OCI-LY3 (cell line): ENCODE measurements at regions not wholly inside any gene's neighbourhood (a gene's known extent, or its start where the extent isn't known, plus 50 kb on each side); places are given as distances from the start of the nearest gene placed in this dataset.

Experiments
- H2AFZ ChIP-seq: fragments of 200-600, 300-600 bp; shearing (Covaris generic); 2 replicates; pipeline ENCODE4 v1.6.0; 2014; ENCODE audit warnings: antibody characterized with exemption, low read depth, low read length
- H3K27ac ChIP-seq: fragments of 200-600, 300-600 bp; sonication (generic); 2 replicates; pipeline ENCODE4 v1.5.1; 2014; ENCODE audit warnings: mild to moderate bottlenecking, low read length, moderate library complexity, mixed read lengths
- H3K27me3 ChIP-seq: fragments of 200-600, 300-600 bp; sonication (generic); 2 replicates; pipeline ENCODE4 v1.6.1; 2014; ENCODE audit warnings: low read depth, low read length, mixed read lengths
- H3K36me3 ChIP-seq: fragments of 200-600, 300-600 bp; sonication (generic); replicated peaks from 2 replicates; pipeline ENCODE3; 2014; ENCODE audit warnings: low read depth, low read length, mixed read lengths
- H3K4me1 ChIP-seq: fragments of 300-600, 200-600 bp; sonication (generic); 2 replicates; pipeline ENCODE4 v1.6.1; 2014; ENCODE audit warnings: low read length, mixed read lengths
- H3K4me2 ChIP-seq: fragments of 200-600, 300-600 bp; sonication (generic); 2 replicates; pipeline ENCODE4 v1.6.1; 2014; ENCODE audit warnings: low read length, mixed read lengths
- H3K4me3 ChIP-seq: fragments of 300-600, 200-600 bp; sonication (generic); 2 replicates; pipeline ENCODE4 v1.5.1; 2014; ENCODE audit warnings: antibody characterized with exemption, mild to moderate bottlenecking, low read length, moderate library complexity
- H3K79me2 ChIP-seq: fragments of 300-600, 200-600 bp; shearing (Covaris generic); 2 replicates; pipeline ENCODE4 v1.6.1; 2014; ENCODE audit warnings: mild to moderate bottlenecking, low read length, mixed read lengths
- H3K9ac ChIP-seq: fragments of 300-600, 200-600 bp; shearing (Covaris generic); 2 replicates; pipeline ENCODE4 v1.6.0; 2014; ENCODE audit warnings: mild to moderate bottlenecking, low read length, moderate library complexity
- H3K9me3 ChIP-seq: fragments of 200-600, 300-600 bp; shearing (Covaris generic); 2 replicates; pipeline ENCODE4 v1.6.1; 2014; ENCODE audit warnings: low read length, mixed read lengths; ENCODE audit not compliant: insufficient read depth
- H4K20me1 ChIP-seq: fragments of 200-600, 300-600 bp; sonication (generic); 2 replicates; pipeline ENCODE4 v1.6.1; 2016; ENCODE audit warnings: low read length, mixed read lengths; ENCODE audit not compliant: insufficient read depth
- EZH2phosphoT487 ChIP-seq: fragments of 200-600 bp; shearing (Covaris generic); IDR thresholded peaks from 2 replicates; pipeline ENCODE4 v1.6.1; 2018; ENCODE audit warnings: antibody characterized with exemption, mixed run types, low read depth
- TF ChIP-seq, protein P1 (sequence below): fragments of 200-600, 300-600 bp; sonication (generic); IDR thresholded peaks from 2 replicates; pipeline ENCODE4 v1.5.1; 2014; ENCODE audit warnings: antibody characterized with exemption, low read length, low read depth

DNA sequence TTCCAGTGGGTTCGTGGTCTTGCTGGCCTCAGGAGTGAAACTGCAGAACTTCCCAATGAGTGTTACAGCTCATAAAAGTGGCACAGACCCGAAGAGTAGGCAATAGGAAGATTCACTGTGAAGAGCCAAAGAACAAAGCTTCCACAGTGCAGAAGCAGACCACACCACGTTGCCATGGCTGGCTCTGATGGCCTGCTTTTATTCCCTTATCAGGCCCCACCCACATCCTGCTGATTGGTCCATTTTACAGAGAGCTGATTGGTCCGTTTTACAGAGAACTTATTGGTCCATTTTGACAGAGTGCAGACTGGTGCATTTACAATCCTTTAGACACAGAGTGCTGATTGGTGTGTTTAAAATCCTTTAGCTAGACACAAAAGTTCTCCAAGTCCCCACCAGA is 131.4 kb upstream of the CHRM3 start:
- Histone ChIP-seq H3K9ac (no peak overlapping the region), H2AFZ (no peak overlapping the region), H3K27me3 (no peaks in the 10 kb centered on the region), H3K79me2 (no peaks in the 10 kb centered on the region), H3K9me3 (no peaks in the 10 kb centered on the region), H3K4me3 (no peak overlapping the region), H3K4me1 (peaks cover 7% of the 10 kb centered on the region; the same call in 1 of the 2 replicates), H3K27ac (no peak overlapping the region), H3K36me3 (no peaks in the 10 kb centered on the region), H4K20me1 (no peaks in the 10 kb centered on the region), H3K4me2 (no peak overlapping the region)
- TF ChIP-seq, protein P1, sequence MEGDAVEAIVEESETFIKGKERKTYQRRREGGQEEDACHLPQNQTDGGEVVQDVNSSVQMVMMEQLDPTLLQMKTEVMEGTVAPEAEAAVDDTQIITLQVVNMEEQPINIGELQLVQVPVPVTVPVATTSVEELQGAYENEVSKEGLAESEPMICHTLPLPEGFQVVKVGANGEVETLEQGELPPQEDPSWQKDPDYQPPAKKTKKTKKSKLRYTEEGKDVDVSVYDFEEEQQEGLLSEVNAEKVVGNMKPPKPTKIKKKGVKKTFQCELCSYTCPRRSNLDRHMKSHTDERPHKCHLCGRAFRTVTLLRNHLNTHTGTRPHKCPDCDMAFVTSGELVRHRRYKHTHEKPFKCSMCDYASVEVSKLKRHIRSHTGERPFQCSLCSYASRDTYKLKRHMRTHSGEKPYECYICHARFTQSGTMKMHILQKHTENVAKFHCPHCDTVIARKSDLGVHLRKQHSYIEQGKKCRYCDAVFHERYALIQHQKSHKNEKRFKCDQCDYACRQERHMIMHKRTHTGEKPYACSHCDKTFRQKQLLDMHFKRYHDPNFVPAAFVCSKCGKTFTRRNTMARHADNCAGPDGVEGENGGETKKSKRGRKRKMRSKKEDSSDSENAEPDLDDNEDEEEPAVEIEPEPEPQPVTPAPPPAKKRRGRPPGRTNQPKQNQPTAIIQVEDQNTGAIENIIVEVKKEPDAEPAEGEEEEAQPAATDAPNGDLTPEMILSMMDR, result no peak
- TF ChIP-seq EZH2phosphoT487, result no peak

DNA sequence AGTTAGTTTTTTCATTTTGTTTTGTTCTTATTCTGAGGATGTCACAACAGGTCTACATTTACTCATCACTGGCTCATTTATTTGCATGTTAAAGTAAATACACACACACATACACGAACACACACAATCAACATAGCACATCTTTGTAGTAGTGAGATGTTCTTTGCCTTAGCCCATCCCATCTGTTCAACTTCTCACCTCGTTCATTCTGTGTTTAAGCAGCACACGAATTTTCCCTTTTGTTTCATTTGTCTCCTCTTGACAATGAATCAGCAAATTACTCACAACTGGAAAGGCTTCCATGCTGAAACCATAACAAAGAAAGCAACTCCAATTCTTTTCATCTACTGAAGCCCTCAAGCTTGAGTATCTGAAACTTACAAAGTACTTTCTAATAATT is 133.3 kb upstream of the CHRM3 start:
- Histone ChIP-seq H3K27ac (no peak overlapping the region), H3K4me2 (no peak overlapping the region), H3K79me2 (no peaks in the 10 kb centered on the region), H3K27me3 (no peaks in the 10 kb centered on the region), H4K20me1 (no peaks in the 10 kb centered on the region), H3K9me3 (no peaks in the 10 kb centered on the region), H3K4me1 (peaks cover 7% of the 10 kb centered on the region; the same call in 1 of the 2 replicates), H3K4me3 (no peak overlapping the region), H3K9ac (no peak overlapping the region), H2AFZ (no peak overlapping the region), H3K36me3 (no peaks in the 10 kb centered on the region)
- TF ChIP-seq EZH2phosphoT487, result no peak
- TF ChIP-seq, protein P1, result no peak

DNA sequence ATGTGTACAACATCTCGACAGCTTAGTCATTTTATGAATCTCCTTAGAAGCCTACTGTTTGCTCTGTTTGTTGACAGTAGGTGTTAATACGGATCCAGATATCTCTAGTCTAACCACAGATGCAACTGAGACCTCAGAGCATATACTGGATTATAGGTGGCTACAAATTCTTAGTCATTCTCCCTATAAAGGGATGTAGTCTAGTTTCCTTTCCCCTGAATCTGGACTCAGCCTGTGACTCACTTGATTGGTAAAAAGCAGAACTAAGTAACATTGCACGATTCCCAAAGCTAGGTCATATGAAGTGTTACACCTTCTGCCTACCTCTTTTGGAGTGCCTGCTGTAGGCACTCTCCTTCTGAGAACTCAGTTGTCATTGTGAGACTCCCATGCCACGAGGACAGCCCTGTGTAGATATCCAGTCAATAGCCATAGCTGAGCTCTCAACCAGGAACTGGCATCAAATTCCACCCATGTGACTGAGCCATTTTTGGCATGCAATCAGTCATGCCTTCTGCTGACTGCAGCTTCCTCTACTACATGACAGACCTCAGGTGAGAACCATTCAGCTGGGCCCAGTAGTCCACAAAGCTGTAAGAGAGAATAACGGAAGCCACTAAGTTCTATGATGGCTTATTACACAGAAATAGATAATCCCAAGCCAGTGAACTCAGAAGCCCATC is 135.9 kb upstream of the CHRM3 start:
- H3K4me1 ChIP-seq, result peaks cover 7% of the 10 kb centered on the region; the same call in 1 of the 2 replicates
- no peaks in the 10 kb centered on the region for H3K36me3 ChIP-seq
- TF ChIP-seq EZH2phosphoT487, result no peak
- H3K27ac ChIP-seq, result no peak overlapping the region
- no peak overlapping the region for H3K4me3 ChIP-seq
- no peak overlapping the region for H3K9ac ChIP-seq
- H3K27me3 ChIP-seq, result no peaks in the 10 kb centered on the region
- H3K9me3 ChIP-seq, result no peaks in the 10 kb centered on the region
- no peak overlapping the region for H2AFZ ChIP-seq
- no peaks in the 10 kb centered on the region for H3K79me2 ChIP-seq
- H3K4me2 ChIP-seq, result no peak overlapping the region
- H4K20me1 ChIP-seq, result no peaks in the 10 kb centered on the region

DNA sequence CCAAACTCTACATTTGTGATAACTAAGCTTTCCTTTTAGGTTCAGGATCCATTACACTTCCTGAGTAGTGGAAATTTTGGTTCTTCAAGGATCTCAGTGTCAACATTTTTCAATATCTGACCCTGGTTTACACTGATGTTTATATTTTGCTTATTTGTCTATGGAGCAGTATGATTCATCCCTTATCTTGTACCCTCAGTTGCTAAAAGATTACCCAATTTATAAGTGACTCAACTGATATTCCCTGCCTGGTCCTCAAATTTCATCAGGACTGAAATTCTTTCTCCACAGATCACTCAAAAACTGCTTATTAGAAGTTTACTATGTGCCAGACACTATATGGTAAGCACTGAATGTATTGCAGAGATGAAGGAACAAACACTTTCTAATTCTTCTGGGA is 139.1 kb upstream of the CHRM3 start:
- Histone ChIP-seq H3K36me3 (no peaks in the 10 kb centered on the region), H3K4me1 (peaks cover 12% of the 10 kb centered on the region; the same call in 1 of the 2 replicates), H3K79me2 (no peaks in the 10 kb centered on the region), H3K9me3 (peaks cover 3% of the 10 kb centered on the region; the same call in 1 of the 2 replicates), H2AFZ (no peak overlapping the region), H3K27ac (no peak overlapping the region), H4K20me1 (no peaks in the 10 kb centered on the region), H3K4me3 (no peak overlapping the region), H3K27me3 (no peaks in the 10 kb centered on the region), H3K4me2 (no peak overlapping the region), H3K9ac (no peak overlapping the region)
- no peak for TF ChIP-seq EZH2phosphoT487
- TF ChIP-seq, protein P1, result no peak
